ENCODE measurements at regions not wholly inside any gene's neighbourhood (a gene's known extent, or its start where the extent isn't known, plus 50 kb on each side); places are given as distances from the start of the nearest gene placed in this dataset.

DNA sequence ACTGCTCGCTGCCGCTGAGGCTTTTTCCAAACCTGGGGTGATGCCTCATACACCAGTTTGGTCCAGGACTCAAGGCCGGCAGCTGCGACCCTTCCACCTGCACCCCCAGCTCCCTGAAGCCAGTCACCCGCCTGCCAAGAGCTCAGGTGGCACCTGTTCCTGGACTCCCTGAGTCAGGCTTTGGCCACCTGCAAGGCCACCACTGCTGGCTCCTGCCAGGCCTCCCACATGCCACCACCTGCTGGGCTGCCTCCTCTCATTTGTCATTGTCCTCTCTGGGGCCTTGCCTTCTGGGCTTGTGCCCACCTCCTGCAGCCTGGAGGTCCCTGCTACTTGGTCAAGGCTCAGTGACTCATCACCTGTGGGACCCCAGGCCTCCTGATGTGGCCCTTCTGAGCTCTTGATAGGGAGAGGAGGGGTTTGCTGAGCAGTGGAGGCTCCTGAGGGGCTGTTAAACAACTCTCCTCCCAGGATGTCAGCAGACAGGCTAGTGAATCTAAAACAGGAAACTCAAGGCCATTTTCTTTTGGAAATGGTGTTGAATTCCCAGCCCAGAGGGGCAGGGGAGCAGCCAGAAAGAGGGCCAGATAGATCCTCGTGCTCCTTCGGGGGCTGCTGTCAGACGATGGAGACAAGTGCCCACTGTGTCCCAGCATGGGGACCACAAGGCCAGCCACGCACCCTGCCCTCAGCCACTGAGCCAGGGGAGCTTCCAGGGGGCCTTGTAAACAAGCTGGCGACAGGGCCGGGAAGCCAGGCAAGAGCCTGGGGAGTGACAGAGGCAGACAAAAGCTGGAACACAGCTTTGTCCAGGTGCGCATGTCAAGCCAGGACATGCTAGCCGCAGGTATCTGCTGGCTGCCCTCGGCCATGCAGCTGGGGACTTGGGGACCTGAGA is 416.8 kb downstream of the LRATD1 start:
- DNase-seq = no peak

DNA sequence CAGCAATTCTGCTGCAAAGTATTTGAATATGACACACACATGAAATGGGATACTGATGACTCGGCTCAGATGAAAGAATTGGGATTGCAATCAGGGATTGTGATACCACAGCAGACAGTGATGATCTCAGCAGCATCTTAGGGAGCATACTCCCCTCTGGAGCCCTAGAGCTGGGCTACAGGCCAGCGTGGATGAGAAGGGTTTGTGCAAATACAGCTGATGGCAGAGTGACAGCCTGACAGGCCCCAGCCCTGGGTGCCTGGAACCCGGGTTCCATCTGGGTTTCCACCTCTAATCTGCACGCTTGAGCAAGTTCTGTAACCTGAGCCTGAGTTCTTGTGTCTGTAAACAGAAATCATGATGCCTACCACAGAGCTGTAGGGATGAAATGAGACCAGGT is 418.0 kb downstream of the LRATD1 start:
- DNase-seq = no peak

DNA sequence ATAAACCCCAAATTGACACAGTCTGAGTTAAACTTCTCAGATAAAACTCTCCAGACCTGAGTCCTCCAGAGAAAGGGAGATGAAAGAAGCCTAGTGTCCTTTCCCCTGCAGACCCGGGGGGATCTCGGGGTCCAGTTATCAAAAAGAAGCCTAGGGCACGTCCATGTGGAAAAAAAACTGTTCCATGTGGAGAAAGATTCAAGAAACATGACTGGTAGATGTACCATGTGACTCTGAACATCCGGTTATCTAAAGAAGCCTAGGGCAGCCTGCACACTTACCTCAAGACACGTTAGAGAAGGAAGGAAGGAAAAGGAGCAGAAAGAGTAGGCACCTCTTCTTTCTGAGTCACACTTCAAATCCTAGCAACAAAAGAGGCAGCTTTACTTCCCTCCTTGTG is 421.0 kb downstream of the LRATD1 start:
- DNase-seq = no peak

DNA sequence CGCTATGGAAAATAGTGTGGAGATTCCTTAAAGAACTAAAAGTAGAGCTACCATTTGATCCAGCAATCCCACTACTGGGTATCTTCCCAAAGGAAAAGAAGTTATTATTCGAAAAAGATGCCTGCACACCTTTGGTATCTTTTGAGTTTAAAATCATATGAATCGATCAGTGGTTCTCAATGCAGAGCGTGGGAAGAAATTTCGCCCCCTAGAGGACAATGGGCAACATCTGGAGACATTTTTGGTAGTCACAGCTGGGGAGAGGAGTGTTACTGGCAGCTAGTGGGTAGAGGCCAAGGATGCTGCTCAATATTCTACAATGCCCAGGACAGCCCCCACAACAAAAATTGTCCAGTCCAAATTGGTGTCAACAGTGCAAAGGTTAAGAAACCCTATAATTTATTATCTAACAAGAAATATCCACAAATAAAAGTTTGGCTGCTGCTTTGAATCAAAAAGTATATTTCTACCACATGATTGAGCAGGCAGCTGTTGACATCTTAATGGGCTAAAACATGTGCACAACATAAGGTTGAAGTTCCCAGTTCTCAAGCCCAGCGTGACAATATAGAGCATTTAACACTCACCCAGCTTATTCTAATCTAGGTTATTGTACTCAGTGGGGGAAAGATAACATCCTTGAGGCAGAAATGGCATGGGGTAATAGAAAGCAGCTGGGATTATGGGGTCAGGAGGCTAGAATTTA is 425.7 kb downstream of the LRATD1 start:
- DNase-seq = no peak

DNA sequence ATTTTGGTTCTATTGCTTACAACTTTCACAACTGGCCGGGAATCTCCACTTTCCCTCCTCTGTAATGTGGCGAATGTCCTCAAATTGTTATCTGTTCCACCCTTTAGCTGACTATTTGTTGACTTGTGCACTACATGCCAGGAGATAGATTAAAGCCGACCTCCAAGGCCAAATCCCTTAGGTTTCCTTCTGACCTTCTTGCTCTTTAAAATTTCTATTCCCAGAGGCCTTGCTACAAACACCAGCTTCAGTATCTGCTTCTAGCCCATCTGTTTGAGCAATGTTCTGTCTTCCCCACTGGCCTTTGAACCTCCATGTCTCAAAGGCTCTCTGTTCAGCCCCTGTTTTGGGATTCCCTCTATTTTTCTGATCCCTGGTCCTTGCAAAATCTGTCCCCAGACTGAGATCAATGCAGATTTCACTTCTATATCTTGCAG is 426.2 kb downstream of the LRATD1 start:
- DNase-seq = no peak

DNA sequence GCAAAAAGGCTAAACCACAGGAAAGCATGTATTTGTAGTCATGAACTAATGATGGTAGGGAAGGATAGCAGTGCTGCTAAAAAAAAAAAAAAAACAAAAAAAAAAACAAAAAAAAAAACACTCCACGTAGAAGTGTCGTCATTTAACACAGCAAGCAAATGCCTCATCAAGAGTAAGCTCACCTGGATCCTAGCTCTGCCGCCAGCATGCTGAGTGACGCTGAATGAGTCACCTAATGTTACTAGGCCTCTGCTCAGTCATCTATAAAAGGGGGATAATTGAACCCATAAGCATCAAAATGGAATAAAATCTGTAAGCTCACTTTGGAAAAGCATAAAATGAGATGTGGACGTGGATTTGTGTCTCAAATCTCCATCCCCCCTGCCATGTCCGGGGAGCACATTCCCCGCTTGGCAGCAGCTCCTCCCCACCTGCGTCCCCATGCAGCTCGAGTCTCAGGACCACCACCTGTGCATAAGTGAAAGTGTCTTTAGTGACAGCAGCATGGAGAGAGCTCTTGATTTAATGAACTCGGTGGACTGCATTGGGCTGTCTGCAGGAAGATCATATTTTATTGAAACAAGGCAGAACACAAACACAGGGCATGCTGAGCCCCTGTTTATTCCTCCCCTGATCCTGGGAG is 427.5 kb downstream of the LRATD1 start:
- DNase-seq = no peak

DNA sequence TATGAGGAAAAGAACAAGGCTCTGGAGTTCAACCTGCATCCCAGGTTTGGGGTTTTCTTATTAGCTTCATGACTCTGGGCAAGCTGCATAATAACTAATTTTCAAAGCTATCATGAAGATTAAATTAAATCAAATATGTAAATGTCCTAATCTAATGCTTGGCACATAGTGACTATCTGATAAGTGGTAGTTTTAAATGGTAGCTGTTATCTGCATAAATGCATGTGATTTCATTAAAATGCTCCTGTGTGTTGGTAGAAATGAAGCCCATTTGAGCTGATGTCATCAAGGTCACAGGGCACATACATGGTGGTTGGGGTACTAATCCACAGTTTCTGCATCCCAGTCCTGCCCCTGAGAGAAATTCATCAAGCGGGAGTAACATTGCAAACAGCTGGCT is 428.8 kb downstream of the LRATD1 start:
- no peak for DNase-seq

DNA sequence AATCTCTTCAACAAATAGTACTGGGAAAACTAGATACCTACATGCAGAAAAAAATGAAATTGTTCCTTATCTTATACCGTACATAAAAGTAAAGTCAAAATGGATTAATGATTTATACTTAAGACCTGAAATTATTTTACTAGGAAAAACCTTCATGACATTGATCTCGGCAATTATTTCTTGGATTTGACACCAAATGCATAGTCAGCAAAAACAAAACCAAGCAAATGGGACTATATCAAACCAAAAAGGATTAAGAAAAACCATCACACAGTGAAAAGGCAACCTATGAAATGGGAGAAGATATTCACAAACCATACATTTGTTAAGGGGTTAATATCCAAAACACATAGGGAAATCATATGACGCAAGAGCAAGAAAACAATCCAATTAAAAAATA is 433.6 kb downstream of the LRATD1 start:
- DNase-seq = no peak

DNA sequence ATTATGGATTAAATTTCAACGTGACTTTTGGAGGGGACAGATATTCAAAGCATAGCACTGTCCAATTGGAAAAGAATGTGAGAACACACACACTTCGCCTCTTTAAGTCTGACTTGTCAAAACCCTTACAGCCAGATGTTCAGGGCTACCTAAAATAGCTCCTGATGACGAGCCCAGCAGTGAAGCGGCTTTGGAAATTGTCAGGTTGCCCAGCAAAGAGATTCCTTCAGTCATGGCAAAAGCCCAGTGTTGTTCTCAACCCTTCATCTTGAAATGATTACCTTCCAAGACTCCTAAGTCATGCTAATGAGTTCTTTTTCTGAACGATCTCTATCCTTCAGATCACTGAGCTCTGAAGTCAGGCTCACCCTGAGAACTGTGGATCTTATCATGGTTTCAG is 436.6 kb downstream of the LRATD1 start:
- DNase-seq = no peak

DNA sequence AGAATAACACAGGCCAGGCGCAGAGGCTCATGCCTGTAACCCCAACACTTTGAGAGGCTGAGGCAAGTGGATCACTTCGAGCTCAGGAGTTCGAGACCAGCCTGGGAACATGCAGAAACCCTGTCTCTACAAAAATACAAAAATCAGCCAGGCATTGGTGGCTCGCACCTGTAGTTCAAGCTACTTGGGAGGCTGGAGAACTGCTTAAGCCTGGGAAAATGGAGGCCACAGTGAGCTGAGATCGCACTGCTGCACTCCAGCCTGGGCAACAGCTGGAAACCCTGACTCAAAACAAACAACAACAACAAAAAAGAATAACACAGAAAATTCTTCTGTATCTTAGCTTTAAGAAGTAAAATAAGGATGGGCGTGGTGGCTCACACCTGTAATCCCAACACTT is 440.3 kb downstream of the LRATD1 start:
- no peak for DNase-seq

DNA sequence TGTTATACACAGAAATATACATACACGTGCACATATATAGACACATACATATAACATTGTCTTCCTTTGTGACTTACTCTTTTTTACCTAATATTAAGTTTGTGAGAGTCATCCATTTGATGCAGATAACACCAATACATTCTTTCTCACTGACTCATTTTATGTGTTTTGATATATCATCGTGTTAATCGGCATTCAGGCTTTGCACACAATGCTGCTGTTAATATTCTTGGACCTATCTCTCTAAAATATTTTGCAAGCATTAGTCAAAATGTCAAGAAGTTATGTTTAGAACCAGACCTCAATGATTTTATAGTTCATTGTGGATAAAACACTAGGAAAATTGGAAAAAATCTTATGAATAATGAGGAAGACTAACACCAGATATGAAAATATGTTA is 441.1 kb downstream of the LRATD1 start:
- no peak for DNase-seq

DNA sequence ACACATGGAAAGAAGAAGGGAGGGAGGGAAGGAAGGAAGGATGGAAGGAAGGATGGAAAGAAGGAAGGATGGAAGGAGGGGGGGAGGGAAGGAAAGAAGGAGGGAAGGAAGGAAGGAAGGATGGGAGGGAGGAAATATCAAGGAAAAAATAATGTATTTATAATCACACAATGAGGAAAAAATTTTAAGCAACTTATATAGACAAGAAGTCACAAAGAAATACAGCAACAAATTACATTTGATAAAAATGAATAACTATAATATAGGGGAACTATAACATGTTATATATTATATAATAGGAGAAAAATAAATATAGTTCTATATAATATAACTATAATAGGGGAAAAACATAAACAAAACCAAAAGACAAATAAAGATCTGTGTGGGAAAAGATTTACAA is 441.8 kb downstream of the LRATD1 start:
- DNase-seq = no peak

DNA sequence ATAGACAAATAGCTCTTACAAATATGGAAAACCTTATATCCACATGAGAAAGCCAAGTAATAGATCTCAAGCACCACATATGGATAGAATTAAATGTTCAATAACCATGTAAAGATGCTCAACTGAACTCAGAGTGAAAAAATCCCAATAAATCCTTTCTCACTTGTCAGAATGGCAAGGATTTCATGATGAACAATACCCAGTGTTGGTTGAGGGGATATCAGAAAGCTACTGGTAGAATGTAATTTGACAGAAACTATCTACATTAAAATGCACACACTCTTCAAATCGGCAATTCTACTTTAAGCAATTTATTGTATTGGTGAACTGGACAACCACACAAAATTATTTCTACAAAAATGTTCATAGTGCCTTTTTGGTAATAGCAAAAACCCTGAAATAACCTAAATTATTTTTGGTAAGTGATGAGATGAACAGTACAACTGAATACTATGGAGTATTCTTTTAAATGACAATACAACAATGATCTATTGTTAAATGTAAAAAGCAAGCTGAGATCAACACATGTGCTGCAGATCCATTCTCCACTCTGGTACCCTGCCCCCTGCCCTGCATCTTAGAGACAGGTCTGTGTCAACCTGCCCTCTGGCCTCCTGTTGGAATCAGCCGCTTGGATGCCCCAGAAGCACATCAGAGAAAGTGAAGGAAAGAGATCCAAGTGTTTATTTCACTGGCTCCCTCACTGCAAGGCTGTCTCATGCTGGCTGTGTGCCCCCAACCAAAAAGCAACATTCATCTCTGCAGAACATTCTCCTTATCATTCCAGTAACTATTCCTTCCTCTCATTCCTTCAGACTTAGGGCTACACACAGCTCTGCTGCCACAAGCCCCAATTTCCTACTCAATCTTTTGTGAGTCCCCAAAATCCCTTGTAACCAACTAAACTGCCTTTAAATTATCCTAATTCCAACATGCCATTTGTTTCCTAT is 442.5 kb downstream of the LRATD1 start:
- DNase-seq = no peak

DNA sequence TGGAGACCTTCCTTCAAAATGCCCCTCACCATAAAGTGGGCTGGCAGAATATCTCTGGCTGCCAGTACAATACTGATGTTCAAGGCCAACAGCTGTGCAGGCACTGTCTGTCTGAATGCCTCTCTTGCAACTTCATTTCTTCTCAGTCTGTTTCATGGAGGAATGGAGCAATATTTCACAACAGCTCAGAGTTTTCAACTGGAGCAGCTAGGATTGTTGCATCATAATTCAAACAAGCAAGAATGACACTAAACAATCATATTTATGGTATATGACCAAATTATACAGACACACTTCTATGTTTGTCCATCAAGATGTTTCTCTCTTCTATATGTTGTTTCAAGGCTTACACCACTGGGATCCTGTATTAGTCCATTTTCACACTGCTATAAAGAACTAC is 444.2 kb downstream of the LRATD1 start:
- no peak for DNase-seq

DNA sequence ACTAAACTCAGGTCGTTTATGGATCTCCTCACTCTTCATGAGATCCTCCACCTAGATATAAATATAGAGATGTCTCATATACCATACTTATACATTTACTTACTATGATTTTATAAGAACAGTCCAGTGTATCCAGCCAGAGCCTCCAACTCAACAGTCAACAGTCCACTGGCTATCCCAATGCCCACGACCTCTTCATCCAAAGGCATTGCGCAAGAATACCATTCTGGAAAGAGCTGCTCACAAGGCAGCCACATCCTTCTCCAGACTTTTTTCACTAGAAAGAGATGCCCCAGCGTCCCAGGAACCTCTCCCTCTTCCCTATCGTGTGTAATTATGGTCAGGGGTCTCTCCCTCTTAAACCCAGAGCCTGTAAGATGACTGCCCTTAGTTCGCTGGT is 448.8 kb downstream of the LRATD1 start:
- DNase-seq = no peak

DNA sequence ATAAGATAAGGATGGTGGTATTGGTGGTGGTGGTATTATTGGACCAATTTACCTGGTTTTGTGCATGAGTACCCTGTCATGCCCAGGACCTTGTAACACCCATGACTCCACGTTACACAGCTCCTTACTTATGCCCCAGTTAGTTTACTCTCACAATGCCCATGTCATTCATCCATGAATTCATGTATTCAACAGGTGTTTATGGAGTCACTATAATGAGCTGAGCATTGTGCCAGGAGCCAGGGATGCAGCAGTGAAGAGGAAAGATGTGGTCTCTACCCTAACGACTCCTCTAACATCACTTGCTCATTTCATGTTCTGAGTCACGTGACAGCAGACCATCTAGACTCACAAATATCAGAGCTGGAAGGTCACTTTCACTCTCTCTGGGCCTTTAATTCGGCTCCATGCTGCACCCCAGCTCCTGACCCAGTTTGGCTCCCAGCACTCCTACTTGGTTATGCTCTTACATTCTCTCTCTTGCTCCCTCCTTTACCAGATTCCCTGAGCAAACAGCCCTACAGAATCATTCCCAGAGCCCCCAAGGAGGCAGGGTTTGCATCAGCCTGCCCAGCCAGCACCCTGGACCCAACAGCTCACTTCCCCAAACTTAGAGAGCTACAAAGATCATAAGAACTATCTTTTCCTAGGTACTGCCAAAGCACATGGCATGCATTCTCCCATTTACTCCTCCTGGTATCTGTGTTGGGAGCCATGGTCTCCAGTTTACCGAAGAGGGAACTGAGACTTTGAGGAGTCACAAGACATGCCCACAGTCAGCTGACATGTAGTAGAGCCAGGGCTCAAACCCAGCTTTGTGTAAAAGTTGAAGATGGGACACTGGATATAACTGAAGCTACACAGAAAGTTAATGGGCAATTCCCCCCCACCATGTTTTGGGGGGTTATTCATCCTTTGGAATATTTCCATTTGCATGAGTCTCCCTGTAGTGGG is 449.9 kb downstream of the LRATD1 start:
- no peak for DNase-seq

DNA sequence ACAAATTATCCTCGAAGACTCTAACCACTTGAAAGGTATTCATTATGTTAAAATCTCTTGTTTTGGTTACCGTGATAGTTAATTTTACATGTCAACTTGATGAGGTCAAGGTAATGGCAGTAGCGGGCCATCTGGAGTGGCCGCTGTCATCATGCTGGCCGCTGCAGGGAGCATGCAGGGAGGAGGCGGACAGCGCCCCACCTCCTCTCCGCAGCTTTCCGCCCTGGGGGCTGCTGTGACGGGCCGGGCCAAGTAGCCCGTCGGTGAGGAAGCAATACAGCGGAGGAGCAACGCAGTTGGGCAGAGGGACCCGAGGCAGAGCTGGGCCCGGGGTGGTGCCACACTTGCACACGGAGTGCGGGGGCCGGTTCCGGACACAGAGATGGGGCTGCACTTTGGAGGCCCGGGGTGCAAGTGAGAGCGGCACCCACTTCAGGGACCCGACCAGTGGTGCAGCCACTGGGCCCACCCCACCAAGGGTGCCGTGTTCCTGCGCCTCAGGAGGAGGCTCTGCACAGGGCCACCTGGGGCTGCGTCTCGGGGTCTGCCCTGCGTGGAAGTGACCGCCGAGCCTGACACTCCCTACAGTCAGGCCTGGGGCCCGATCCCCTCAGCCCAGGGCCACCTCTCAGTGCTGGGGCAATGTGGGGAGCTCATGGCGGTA is 452.4 kb downstream of the LRATD1 start:
- peak; percentile 70 for DNase-seq

DNA sequence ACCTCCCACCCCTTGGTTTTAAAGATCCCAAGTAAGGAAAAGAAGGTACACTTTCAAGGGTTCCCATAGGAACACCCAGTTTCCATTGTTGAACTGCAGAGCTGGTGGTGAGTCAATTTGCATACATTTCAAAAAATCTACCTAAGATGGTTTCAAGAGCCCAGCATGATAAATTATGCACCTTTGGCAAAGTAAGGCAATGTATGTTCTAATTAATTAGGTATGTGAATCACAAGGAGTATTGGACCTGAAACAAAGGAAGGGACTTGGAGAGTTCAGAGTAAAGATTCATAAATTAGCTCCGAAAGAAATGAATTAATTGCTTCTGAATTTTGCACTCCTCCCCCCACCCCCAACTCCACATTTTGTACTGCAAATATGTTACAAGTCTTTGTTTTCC is 459.7 kb downstream of the LRATD1 start:
- no peak for DNase-seq

DNA sequence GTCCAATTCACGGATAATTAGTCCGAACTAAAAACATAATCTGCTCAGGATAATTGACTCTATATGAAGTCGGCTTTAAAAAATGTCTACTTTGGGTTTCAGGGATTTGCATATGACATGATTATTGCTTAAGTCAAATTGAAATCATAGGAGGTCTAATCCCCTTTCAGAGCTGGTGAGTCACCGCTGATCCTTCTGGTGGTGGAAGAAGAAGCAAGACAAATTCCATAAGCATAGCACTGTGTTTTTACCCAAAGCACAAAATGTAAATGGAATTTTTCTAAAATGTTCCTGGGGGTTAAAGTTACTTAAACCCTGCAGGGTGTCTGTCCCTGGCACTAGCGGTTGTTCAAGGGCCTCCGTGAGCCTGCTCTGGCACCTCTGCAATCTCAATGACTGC is 460.2 kb downstream of the LRATD1 start:
- DNase-seq = no peak

DNA sequence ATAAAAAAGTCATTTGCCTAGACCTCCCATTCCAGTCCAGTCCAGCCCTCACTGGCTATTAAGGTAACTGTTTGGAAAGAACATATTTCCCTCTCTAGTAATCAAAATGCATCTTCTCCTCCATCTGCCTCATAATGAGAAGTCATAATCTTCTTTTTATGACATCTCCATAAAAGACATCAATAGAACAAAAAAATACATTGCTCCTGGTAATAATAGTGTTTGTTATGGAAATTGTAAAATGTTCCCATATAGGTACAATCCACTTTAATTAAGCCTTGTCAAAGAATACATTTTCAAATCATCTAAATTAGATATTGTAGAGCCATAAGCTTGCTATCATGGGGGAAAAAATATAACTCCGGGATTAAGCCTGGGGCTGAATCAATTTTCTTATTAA is 461.6 kb downstream of the LRATD1 start:
- no peak for DNase-seq

DNA sequence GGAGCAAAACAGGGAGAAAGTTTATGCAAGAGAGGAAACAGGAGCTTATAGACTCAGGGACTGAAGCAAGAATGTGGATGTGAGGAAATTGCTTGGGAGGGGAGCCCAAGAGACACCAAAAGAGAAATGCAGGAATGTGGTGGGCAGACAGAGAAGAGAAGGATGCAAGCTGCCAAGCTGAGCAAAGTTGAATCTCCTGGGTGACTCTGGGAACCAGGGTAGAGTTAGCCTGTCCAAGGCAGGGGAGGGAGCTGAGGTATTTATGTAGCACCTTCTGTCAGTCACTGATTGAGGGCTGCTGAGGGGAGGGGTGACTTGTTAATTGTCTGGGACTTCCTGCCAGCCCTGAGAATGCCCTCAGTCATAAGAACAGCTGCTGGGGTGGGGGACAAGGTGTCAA is 464.3 kb downstream of the NBAS start:
- DNase-seq = peak; percentile 63
